Sigmoid colon (tissue), 6 donors: ENCODE measurements at regions not wholly inside any gene's neighbourhood (a gene's known extent, or its start where the extent isn't known, plus 50 kb on each side); places are given as distances from the start of the nearest gene placed in this dataset.

Source experiments
- DNase-seq: peaks from one replicate; pipeline ENCODE4 v3.0.0-alpha.2; 2019
- H3K27ac ChIP-seq, 4 donors: fragments of 200-600 bp; sonication (generic); one replicate each; pipeline ENCODE4 v1.5.1; 2016 to 2019; ENCODE audit warnings: mild to moderate bottlenecking in 1 of 4
- H3K27me3 ChIP-seq, 3 donors: fragments of 200-600 bp; sonication (generic); one replicate each; pipeline ENCODE4 v1.5.1; 2019; ENCODE audit warnings: mild to moderate bottlenecking in 1 of 3
- H3K36me3 ChIP-seq, 4 donors: fragments of 200-600 bp; sonication (generic); one replicate each; pipeline ENCODE4 v1.5.1; 2016 to 2019
- H3K4me1 ChIP-seq, 4 donors: fragments of 200-600 bp; sonication (generic); one replicate each; pipeline ENCODE4 v1.5.1; 2017 to 2019
- H3K4me3 ChIP-seq, 4 donors: fragments of 200-600 bp; sonication (generic); one replicate each; pipeline ENCODE4 v1.5.1; 2017 to 2019; ENCODE audit warnings: mild to moderate bottlenecking in 2 of 4, moderate library complexity in 1 of 4
- H3K9me3 ChIP-seq, 4 donors: fragments of 200-600 bp in 3 of 4; sonication (generic) in 3 of 4; one replicate each; pipeline versions ENCODE4 v1.5.1 to v1.6.1; 2013 to 2019
- CTCF ChIP-seq, 4 experiments: fragments of 450-650 bp in 3 of 4; fragments of 200-600 bp in 1 of 4; IDR thresholded peaks; one replicate each; pipeline ENCODE4 v1.5.1; 2016 to 2019; ENCODE audit warnings: antibody characterized with exemption in 4 of 4, mild to moderate bottlenecking in 3 of 4, moderate library complexity in 2 of 4
- EP300 ChIP-seq, 4 donors: sonication (generic); formaldehyde crosslinking; IDR thresholded peaks; one replicate each; pipeline ENCODE4 v1.6.1; 2017; ENCODE audit warnings: antibody characterized with exemption in 4 of 4
- POLR2A ChIP-seq, 2 donors: fragments of 450-650 bp; IDR thresholded peaks; one replicate each; pipeline ENCODE4 v1.6.1; 2016; ENCODE audit warnings: antibody characterized with exemption in 2 of 2, mild to moderate bottlenecking in 2 of 2, moderate library complexity in 2 of 2
- POLR2AphosphoS5 ChIP-seq, 4 donors: sonication (generic); formaldehyde crosslinking; IDR thresholded peaks; one replicate each; pipeline ENCODE4 v1.6.1; 2017; ENCODE audit warnings: antibody characterized with exemption in 4 of 4
- WGBS, 2 donors: extraction: QIAGEN DNeasy Blood & Tissue Kit; methylation state at CpG; one replicate each; pipeline ENCODE4 v1.1.7; 2013; 5-methylcytosine and 5-hydroxymethylcytosine counted together
- intact Hi-C: fragments of 100-400 bp; cut with DNase I; formaldehyde crosslinking; loops from one replicate; pipeline ENCODE4 v1.15.1; 2023
- donor health status: healthy with polysubstance abuse.
- donor health status: healthy.

GRCh38 chr6:113480616-113481015, 376.5 kb upstream of the MARCKS start:
- Histone ChIP-seq H3K4me3 (no peak overlapping the region), H3K4me1 (peaks cover 0 to 12% (median 0%) of the 10 kb centered on the region in 4 donors), H3K27me3 (no peaks in the 10 kb centered on the region), H3K36me3 (no peaks in the 10 kb centered on the region), H3K9me3 (no peaks in the 10 kb centered on the region), H3K27ac (no peak overlapping the region)
- WGBS, 2 donors: 95 to 97% methylated on average over 3 of the region's 3 CpGs
- intact Hi-C loops: no loop called here
- no peak for TF ChIP-seq POLR2A (IDR thresholded peaks at IDR 0.05)
- TF ChIP-seq CTCF (IDR thresholded peaks at IDR 0.05): no peak
- TF ChIP-seq POLR2AphosphoS5 (IDR thresholded peaks at IDR 0.05): no peak
- no peak for TF ChIP-seq EP300 (IDR thresholded peaks at IDR 0.05)
- DNase-seq: no peak

- Histone ChIP-seq H3K27ac (no peak overlapping the region), H3K36me3 (no peaks in the 10 kb centered on the region), H3K9me3 (no peaks in the 10 kb centered on the region), H3K4me3 (no peak overlapping the region), H3K4me1 (peaks cover 0 to 12% (median 0%) of the 10 kb centered on the region in 4 donors), H3K27me3 (no peaks in the 10 kb centered on the region)
- intact Hi-C loops: no loop called here
- no peak for TF ChIP-seq POLR2A (IDR thresholded peaks at IDR 0.05)
- no peak for TF ChIP-seq CTCF (IDR thresholded peaks at IDR 0.05)
- TF ChIP-seq POLR2AphosphoS5 (IDR thresholded peaks at IDR 0.05): no peak
- no peak for TF ChIP-seq EP300 (IDR thresholded peaks at IDR 0.05)
- DNase-seq: no peak
- WGBS, 2 donors: 93 to 95% methylated on average over 4 of the region's 4 CpGs
Measured at GRCh38 chr6:113481458-113481857, 375.7 kb upstream of the MARCKS start.

- H3K36me3 ChIP-seq: no peaks in the 10 kb centered on the region
- intact Hi-C loops: no loop called here
- no peak for TF ChIP-seq CTCF (IDR thresholded peaks at IDR 0.05)
- TF ChIP-seq POLR2A (IDR thresholded peaks at IDR 0.05): no peak
- no peak for TF ChIP-seq POLR2AphosphoS5 (IDR thresholded peaks at IDR 0.05)
- no peak for DNase-seq
- no peak overlapping the region for H3K4me3 ChIP-seq
- H3K9me3 ChIP-seq: no peaks in the 10 kb centered on the region
- peaks cover 0 to 8% (median 0%) of the 10 kb centered on the region in 4 donors for H3K4me1 ChIP-seq
- H3K27me3 ChIP-seq: no peaks in the 10 kb centered on the region
- H3K27ac ChIP-seq: no peak overlapping the region
Measured at GRCh38 chr6:113481910-113482309, 375.2 kb upstream of the MARCKS start.

- H3K27me3 ChIP-seq: no peaks in the 10 kb centered on the region
- H3K4me1 ChIP-seq: no peaks in the 10 kb centered on the region
- H3K36me3 ChIP-seq: no peaks in the 10 kb centered on the region
- H3K27ac ChIP-seq: no peak overlapping the region
- no peak for TF ChIP-seq POLR2A (IDR thresholded peaks at IDR 0.05)
- no peak for TF ChIP-seq POLR2AphosphoS5 (IDR thresholded peaks at IDR 0.05)
- no peak for TF ChIP-seq CTCF (IDR thresholded peaks at IDR 0.05)
- no peak for TF ChIP-seq EP300 (IDR thresholded peaks at IDR 0.05)
- H3K9me3 ChIP-seq: no peaks in the 10 kb centered on the region
- intact Hi-C loops: no loop called here
- no peak overlapping the region for H3K4me3 ChIP-seq
- WGBS, 2 donors: 78 to 90% methylated on average over 3 of the region's 3 CpGs
- no peak for DNase-seq
Measured at GRCh38 chr6:113482771-113483170, 374.4 kb upstream of the MARCKS start.

GRCh38 chr6:113486199-113486598, 370.9 kb upstream of the MARCKS start:
- no peak for TF ChIP-seq CTCF (IDR thresholded peaks at IDR 0.05)
- no peak for TF ChIP-seq POLR2AphosphoS5 (IDR thresholded peaks at IDR 0.05)
- no peak for TF ChIP-seq EP300 (IDR thresholded peaks at IDR 0.05)
- TF ChIP-seq POLR2A (IDR thresholded peaks at IDR 0.05): no peak
- H3K4me1 ChIP-seq: peaks cover 0 to 17% (median 6%) of the 10 kb centered on the region in 4 donors
- WGBS, 2 donors: 83 to 84% methylated on average over 2 of the region's 2 CpGs
- H3K36me3 ChIP-seq: no peaks in the 10 kb centered on the region
- no peak overlapping the region for H3K27ac ChIP-seq
- intact Hi-C loops: no loop called here
- no peak overlapping the region for H3K4me3 ChIP-seq
- H3K27me3 ChIP-seq: no peaks in the 10 kb centered on the region
- DNase-seq: no peak
- no peaks in the 10 kb centered on the region for H3K9me3 ChIP-seq
